Adrenal gland (tissue), 9 donors: ENCODE measurements at regions not wholly inside any gene's neighbourhood (a gene's known extent, or its start where the extent isn't known, plus 50 kb on each side); places are given as distances from the start of the nearest gene placed in this dataset.
A peak's percentile ranks its signal among the peaks of the same experiment; 100 is the strongest.
"Not testable (repeated sequence)": the region's sequence is repeated elsewhere in the genome, so short reads cannot be mapped to it uniquely, and the experiment has no call there.

Source experiments
- DNase-seq, 7 donors: peaks; one replicate each; pipeline ENCODE4 v3.0.0-alpha.2; 2019 to 2020
- H3K27ac ChIP-seq, 5 donors: fragments of 200-600 bp; sonication (generic) in 4 of 5; 1 replicate in 3 of 5; 2 replicates in 2 of 5; pipeline versions ENCODE4 v1.5.1 to v1.8.0; 2016 to 2020; ENCODE audit warnings: mild to moderate bottlenecking in 1 of 5
- H3K27me3 ChIP-seq: fragments of 200-600 bp; 2 replicates; pipeline ENCODE4 v1.8.0; 2021
- H3K36me3 ChIP-seq, 2 donors: fragments of 200-600 bp; replicated peaks in 1 of 2; 1 replicate in 1 of 2; 2 replicates in 1 of 2; pipeline versions ENCODE4 v1.5.1 to v1.8.0; 2018 to 2022
- H3K4me1 ChIP-seq, 2 donors: fragments of 200-600 bp; replicated peaks in 1 of 2; 1 replicate in 1 of 2; 2 replicates in 1 of 2; pipeline versions ENCODE4 v1.5.1 to v1.8.0; 2018 to 2021
- H3K4me3 ChIP-seq, 4 donors: fragments of 200-600 bp; sonication (generic) in 3 of 4; one replicate each; pipeline ENCODE4 v1.5.1; 2016 to 2018
- H3K9me3 ChIP-seq, 3 donors: fragments of 200-600 bp; sonication (generic) in 1 of 3; replicated peaks in 1 of 3; 1 replicate in 2 of 3; 2 replicates in 1 of 3; pipeline versions ENCODE4 v1.5.1 to v1.8.0; 2016 to 2021
- CTCF ChIP-seq, 6 experiments: fragments of 450-650 bp in 4 of 6; fragments of 200-600 bp in 2 of 6; sonication (generic) in 1 of 6; IDR thresholded peaks; 1 replicate in 5 of 6; 2 replicates in 1 of 6; pipeline versions ENCODE4 v1.5.1 to v1.8.0; 2016 to 2021; ENCODE audit warnings: antibody characterized with exemption in 6 of 6, mild to moderate bottlenecking in 2 of 6, moderate library complexity in 1 of 6
- POLR2A ChIP-seq, 2 donors: fragments of 450-650 bp; IDR thresholded peaks; one replicate each; pipeline ENCODE4 v1.6.1; 2017; ENCODE audit warnings: antibody characterized with exemption in 2 of 2, mild to moderate bottlenecking in 2 of 2, moderate library complexity in 1 of 2
- WGBS, 4 donors: extraction: QIAGEN DNeasy Blood & Tissue Kit in 2 of 4; methylation state at CpG; one replicate each; pipeline versions ENCODE4 v1.1.5 to v1.1.7; 2013 to 2017; 5-methylcytosine and 5-hydroxymethylcytosine counted together
- intact Hi-C, 2 donors: fragments of 100-400 bp; cut with DNase I; formaldehyde crosslinking; loops; one replicate each; pipeline versions ENCODE4 v1.14.1 to v1.15.0; 2022 to 2023
- donor health status: healthy with polysubstance abuse.
- donor health status: Bipolar disorder and iron deficiency.
- donor health status: DM: yes; HTN: yes; CAD: no.
- donor health status: DM: no; HTN: no; CAD: no.
- donor health status: DM: no; HTN: no; CAD: no.

- WGBS, 4 donors = 84 to 96% (median 90%) methylated on average over 2 of the region's 2 CpGs
- TF ChIP-seq POLR2A (IDR thresholded peaks at IDR 0.05) (no peak), CTCF (IDR thresholded peaks at IDR 0.05) (no peak)
- intact Hi-C loops = no loop called here
Observed at GRCh38 chr10:84863675-84864074, 535.3 kb downstream of the CCSER2 start.

GRCh38 chr10:84876116-84876999 lies 548.0 kb downstream of the CCSER2 start:
- H3K4me1 ChIP-seq = no peaks in the 10 kb centered on the region
- DNase-seq = peak in 1 of 7 donors; percentile 64
- H3K4me3 ChIP-seq = no peak overlapping the region
- H3K27ac ChIP-seq = no peak overlapping the region
- H3K36me3 ChIP-seq = no peaks in the 10 kb centered on the region
- no peaks in the 10 kb centered on the region for H3K27me3 ChIP-seq
- intact Hi-C loops = no loop called here
- TF ChIP-seq CTCF (IDR thresholded peaks at IDR 0.05) = no peak
- no peak for TF ChIP-seq POLR2A (IDR thresholded peaks at IDR 0.05)
- H3K9me3 ChIP-seq = no peaks in the 10 kb centered on the region
- WGBS, 4 donors = 61 to 74% (median 62%) methylated on average over 4 of the region's 4 CpGs

More at GRCh38 chr10:84863675-84864074, 535.3 kb downstream of the CCSER2 start:
- no peaks in the 10 kb centered on the region for H3K9me3 ChIP-seq
- no peak for DNase-seq
- H3K27ac ChIP-seq = no peak overlapping the region
- no peaks in the 10 kb centered on the region for H3K27me3 ChIP-seq
- no peaks in the 10 kb centered on the region for H3K4me1 ChIP-seq
- no peak overlapping the region for H3K4me3 ChIP-seq
- H3K36me3 ChIP-seq = no peaks in the 10 kb centered on the region

- H3K9me3 ChIP-seq = no peaks in the 10 kb centered on the region
- no peaks in the 10 kb centered on the region for H3K27me3 ChIP-seq
- WGBS, 4 donors = 83 to 91% (median 86%) methylated on average over 2 of the region's 2 CpGs
- TF ChIP-seq CTCF (IDR thresholded peaks at IDR 0.05) (no peak), POLR2A (IDR thresholded peaks at IDR 0.05) (no peak)
- no peaks in the 10 kb centered on the region for H3K4me1 ChIP-seq
- DNase-seq = no peak
- intact Hi-C loops = no loop called here
- no peak overlapping the region for H3K4me3 ChIP-seq
- H3K27ac ChIP-seq = no peak overlapping the region
- no peaks in the 10 kb centered on the region for H3K36me3 ChIP-seq
Observed at GRCh38 chr10:84879991-84880390, 551.6 kb downstream of the CCSER2 start.

GRCh38 chr10:84881696-84882095 lies 553.3 kb downstream of the CCSER2 start:
- H3K27me3 ChIP-seq, H3K4me3 ChIP-seq, DNase-seq, intact Hi-C loops, H3K36me3 ChIP-seq, H3K4me1 ChIP-seq, H3K9me3 ChIP-seq, H3K27ac ChIP-seq: not testable (repeated sequence)
- WGBS, 4 donors = 70 to 82% (median 75%) methylated on average over 3 of the region's 3 CpGs

GRCh38 chr10:84890706-84891105 lies 562.3 kb downstream of the CCSER2 start:
- Histone ChIP-seq H3K27me3 (no peaks in the 10 kb centered on the region), H3K9me3 (no peaks in the 10 kb centered on the region), H3K27ac (no peak overlapping the region), H3K4me1 (no peaks in the 10 kb centered on the region), H3K4me3 (no peak overlapping the region), H3K36me3 (no peaks in the 10 kb centered on the region)
- TF ChIP-seq CTCF (IDR thresholded peaks at IDR 0.05) (no peak), POLR2A (IDR thresholded peaks at IDR 0.05) (no peak)
- intact Hi-C loops = no loop called here
- WGBS, 4 donors = 46 to 72% (median 69%) methylated on average over 3 of the region's 3 CpGs
- DNase-seq = no peak
